Body of pancreas (tissue), 4 donors: ENCODE measurements at regions not wholly inside any gene's neighbourhood (a gene's known extent, or its start where the extent isn't known, plus 50 kb on each side); places are given as distances from the start of the nearest gene placed in this dataset.
"Not testable (repeated sequence)": the region's sequence is repeated elsewhere in the genome, so short reads cannot be mapped to it uniquely, and the experiment has no call there.

Source experiments
- ATAC-seq: fragments of 150-250 bp; one replicate; pipeline ENCODE4 v1.9.1; 2016
- DNase-seq, 4 donors: peaks; one replicate each; pipeline ENCODE4 v3.0.0-alpha.2; 2019
- H3K27ac ChIP-seq, 4 donors: fragments of 200-600 bp; sonication (generic); 1 replicate in 3 of 4; 2 replicates in 1 of 4; pipeline versions ENCODE4 v1.5.1 to v1.6.1; 2016 to 2019; ENCODE audit warnings: mild to moderate bottlenecking in 1 of 4, mixed read lengths in 1 of 4, moderate library complexity in 1 of 4
- H3K27me3 ChIP-seq, 2 donors: fragments of 200-600 bp; sonication (generic); one replicate each; pipeline ENCODE4 v1.6.0; 2016; ENCODE audit warnings: mild to moderate bottlenecking in 1 of 2
- H3K36me3 ChIP-seq, 2 donors: fragments of 200-600 bp; sonication (generic); replicated peaks in 1 of 2; 2 replicates each; pipeline ENCODE4 v1.5.1; 2016; ENCODE audit warnings: low read depth in 2 of 2; ENCODE audit not compliant: insufficient read depth in 1 of 2
- H3K4me1 ChIP-seq: fragments of 200-600 bp; sonication (generic); one replicate; pipeline ENCODE4 v1.6.0; 2016
- H3K4me3 ChIP-seq, 2 donors: fragments of 200-600 bp; sonication (generic); 1 replicate in 1 of 2; 2 replicates in 1 of 2; pipeline ENCODE4 v1.5.1; 2016 to 2019
- H3K9me3 ChIP-seq, 3 donors: fragments of 200-600 bp; sonication (generic); 1 replicate in 2 of 3; 2 replicates in 1 of 3; pipeline ENCODE4 v1.5.1; 2016
- POLR2A ChIP-seq, 3 donors: fragments of 450-650 bp; IDR thresholded peaks; one replicate each; pipeline ENCODE4 v1.6.1; 2016; ENCODE audit warnings: antibody characterized with exemption in 3 of 3, mild to moderate bottlenecking in 2 of 3
- WGBS, 2 donors: methylation state at CpG; one replicate each; pipeline ENCODE4 v1.1.5; 2017; 5-methylcytosine and 5-hydroxymethylcytosine counted together
- intact Hi-C: fragments of 100-400 bp; cut with DNase I; formaldehyde crosslinking; loops from one replicate; pipeline ENCODE4 v1.15.1; 2023
- TF ChIP-seq, protein P1 (sequence below), 7 experiments: fragments of 450-650 bp in 4 of 7; fragments of 200-600 bp in 3 of 7; sonication (generic) in 3 of 7; IDR thresholded peaks; one replicate each; pipeline ENCODE4 v1.5.1; 2016 to 2019; ENCODE audit warnings: antibody characterized with exemption in 7 of 7

DNA sequence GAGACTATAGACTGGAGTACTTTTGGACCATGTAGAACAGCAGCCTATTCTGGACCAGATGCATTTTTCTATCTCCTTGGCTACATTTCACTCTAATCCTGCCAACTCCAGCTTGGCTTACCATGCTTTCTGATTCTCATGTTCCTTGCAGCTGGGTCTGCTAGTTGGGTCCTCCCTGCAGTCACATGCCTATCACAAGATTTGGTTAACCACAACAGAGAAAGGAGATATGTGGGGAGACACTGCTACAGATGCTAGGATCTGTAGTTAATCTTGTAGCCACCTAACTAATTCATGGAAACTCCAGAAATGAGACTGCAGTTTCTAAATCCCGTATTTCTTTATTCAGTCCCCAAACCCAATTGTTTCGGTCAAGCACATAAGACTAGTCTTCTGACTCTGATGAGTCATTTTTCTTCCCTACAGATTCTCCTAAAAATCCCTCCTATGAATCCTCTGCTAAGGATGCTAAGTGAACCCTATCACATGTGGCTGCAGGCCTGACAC, 410.6 kb downstream of the DAD1 start:
- Histone ChIP-seq H3K27me3 (no peaks in the 10 kb centered on the region), H3K9me3 (no peaks in the 10 kb centered on the region), H3K4me1 (no peaks in the 10 kb centered on the region), H3K27ac (no peak overlapping the region), H3K36me3 (no peaks in the 10 kb centered on the region), H3K4me3 (no peak overlapping the region)
- WGBS, 2 donors = 66 to 87% methylated on average over 2 of the region's 2 CpGs
- no peak for TF ChIP-seq POLR2A (IDR thresholded peaks at IDR 0.05)
- TF ChIP-seq, protein P1, sequence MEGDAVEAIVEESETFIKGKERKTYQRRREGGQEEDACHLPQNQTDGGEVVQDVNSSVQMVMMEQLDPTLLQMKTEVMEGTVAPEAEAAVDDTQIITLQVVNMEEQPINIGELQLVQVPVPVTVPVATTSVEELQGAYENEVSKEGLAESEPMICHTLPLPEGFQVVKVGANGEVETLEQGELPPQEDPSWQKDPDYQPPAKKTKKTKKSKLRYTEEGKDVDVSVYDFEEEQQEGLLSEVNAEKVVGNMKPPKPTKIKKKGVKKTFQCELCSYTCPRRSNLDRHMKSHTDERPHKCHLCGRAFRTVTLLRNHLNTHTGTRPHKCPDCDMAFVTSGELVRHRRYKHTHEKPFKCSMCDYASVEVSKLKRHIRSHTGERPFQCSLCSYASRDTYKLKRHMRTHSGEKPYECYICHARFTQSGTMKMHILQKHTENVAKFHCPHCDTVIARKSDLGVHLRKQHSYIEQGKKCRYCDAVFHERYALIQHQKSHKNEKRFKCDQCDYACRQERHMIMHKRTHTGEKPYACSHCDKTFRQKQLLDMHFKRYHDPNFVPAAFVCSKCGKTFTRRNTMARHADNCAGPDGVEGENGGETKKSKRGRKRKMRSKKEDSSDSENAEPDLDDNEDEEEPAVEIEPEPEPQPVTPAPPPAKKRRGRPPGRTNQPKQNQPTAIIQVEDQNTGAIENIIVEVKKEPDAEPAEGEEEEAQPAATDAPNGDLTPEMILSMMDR (IDR thresholded peaks at IDR 0.05) = no peak
- intact Hi-C loops = no loop called here
- no peak for DNase-seq
- ATAC-seq = no peak

GRCh38 chr14:22177870-22178269, 411.2 kb downstream of the DAD1 start:
- Histone ChIP-seq H3K36me3 (no peaks in the 10 kb centered on the region), H3K4me1 (no peaks in the 10 kb centered on the region), H3K9me3 (no peaks in the 10 kb centered on the region), H3K4me3 (no peak overlapping the region), H3K27ac (no peak overlapping the region), H3K27me3 (no peaks in the 10 kb centered on the region)
- DNase-seq (no peak), ATAC-seq (no peak)
- intact Hi-C loops = no loop called here
- 52 to 68% methylated on average over 4 of the region's 4 CpGs for WGBS, 2 donors
- TF ChIP-seq, protein P1 (IDR thresholded peaks at IDR 0.05) = no peak
- no peak for TF ChIP-seq POLR2A (IDR thresholded peaks at IDR 0.05)

- Histone ChIP-seq H3K4me3 (no peak overlapping the region), H3K36me3 (no peaks in the 10 kb centered on the region), H3K27me3 (no peaks in the 10 kb centered on the region), H3K9me3 (no peaks in the 10 kb centered on the region), H3K27ac (no peak overlapping the region), H3K4me1 (no peaks in the 10 kb centered on the region)
- WGBS, 2 donors = 59 to 68% methylated on average over 1 of the region's 1 CpG
- TF ChIP-seq POLR2A (IDR thresholded peaks at IDR 0.05) = no peak
- TF ChIP-seq, protein P1 (IDR thresholded peaks at IDR 0.05) = no peak
- no peak for ATAC-seq
- DNase-seq = no peak
- intact Hi-C loops = no loop called here
Observed at GRCh38 chr14:22176957-22177356, 412.1 kb downstream of the DAD1 start.

- H3K9me3 ChIP-seq, ATAC-seq, intact Hi-C loops, H3K27me3 ChIP-seq, DNase-seq, H3K4me3 ChIP-seq, H3K27ac ChIP-seq, H3K4me1 ChIP-seq, H3K36me3 ChIP-seq: not testable (repeated sequence)
- 63 to 89% methylated on average over 1 of the region's 1 CpG for WGBS, 2 donors
Observed at GRCh38 chr14:22175278-22175558, 413.8 kb downstream of the DAD1 start.

DNA sequence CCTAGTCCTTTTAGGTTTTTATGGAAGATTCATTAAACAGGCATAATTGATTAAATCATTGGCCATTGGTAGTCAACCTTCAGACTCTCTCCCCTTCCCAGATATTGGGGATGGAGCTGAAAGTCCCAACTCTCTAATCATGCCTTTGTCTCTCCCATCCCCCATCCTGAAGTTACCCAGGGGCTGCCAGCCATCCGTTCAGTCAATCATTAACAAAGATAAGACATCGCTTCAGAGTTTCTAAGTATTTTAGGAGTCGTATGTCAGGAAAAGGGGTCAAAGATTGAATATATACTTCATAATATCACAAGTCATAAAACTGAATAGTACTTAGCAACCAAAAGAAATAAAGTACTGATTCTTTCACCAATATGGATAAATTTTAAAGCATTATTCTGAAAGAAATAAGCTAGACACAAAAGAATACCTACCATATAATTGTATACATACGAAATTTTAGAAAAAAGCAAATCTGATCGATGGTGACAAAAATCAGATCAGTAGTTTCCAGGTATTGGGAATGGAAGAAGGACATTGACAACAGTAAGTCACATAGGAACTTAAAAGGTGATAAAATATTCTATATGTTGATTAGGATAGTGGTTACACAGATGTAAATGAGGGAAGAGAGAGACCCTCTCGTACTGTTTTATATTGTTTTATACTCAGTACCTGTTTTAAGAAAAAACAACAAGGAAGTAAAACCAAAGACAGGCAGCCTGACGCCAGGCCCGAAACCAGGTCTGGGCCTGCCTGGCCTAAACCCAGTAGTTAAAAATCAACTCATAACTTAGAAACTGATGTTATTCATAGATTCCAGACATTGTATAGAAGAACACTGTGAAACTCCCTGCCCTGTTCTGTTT, 414.4 kb downstream of the DAD1 start:
- no peak for DNase-seq
- Histone ChIP-seq H3K36me3 (no peaks in the 10 kb centered on the region), H3K27me3 (no peaks in the 10 kb centered on the region), H3K9me3 (no peaks in the 10 kb centered on the region), H3K4me1 (no peaks in the 10 kb centered on the region), H3K4me3 (no peak overlapping the region), H3K27ac (no peak overlapping the region)
- TF ChIP-seq, protein P1 (IDR thresholded peaks at IDR 0.05) = no peak
- TF ChIP-seq POLR2A (IDR thresholded peaks at IDR 0.05) = no peak
- intact Hi-C loops = no loop called here
- ATAC-seq = no peak
- WGBS, 2 donors = 47 to 52% methylated on average over 8 of the region's 8 CpGs
